GM12878 (cell line): ENCODE measurements at regions not wholly inside any gene's neighbourhood (a gene's known extent, or its start where the extent isn't known, plus 50 kb on each side); places are given as distances from the start of the nearest gene placed in this dataset.

Experiments
- CBX3 ChIP-seq: fragments of 200-600 bp; sonication (generic); IDR thresholded peaks from 2 replicates; pipeline ENCODE4 v1.6.1; 2016; ENCODE audit warnings: low read depth, borderline replicate concordance
- EP300 ChIP-seq, 2 experiments: fragments of 150-350 bp in 1 of 2; IDR thresholded peaks; 2 replicates each; pipeline ENCODE4 v1.6.1; 2011 to 2012; ENCODE audit warnings: low read depth in 2 of 2, low read length in 2 of 2, borderline replicate concordance in 1 of 2, improper control_type of control experiment in 1 of 2, inconsistent platforms in 1 of 2; ENCODE audit not compliant: control insufficient read depth in 1 of 2
- JUNB ChIP-seq: IDR thresholded peaks from 2 replicates; pipeline ENCODE4 v1.6.1; 2016; ENCODE audit warnings: antibody characterized with exemption, mild to moderate bottlenecking
- MTA2 ChIP-seq: fragments of 450-650 bp; IDR thresholded peaks from 2 replicates; pipeline ENCODE4 v1.6.1; 2016; ENCODE audit warnings: low read depth, mild to moderate bottlenecking, moderate library complexity
- MYB ChIP-seq: fragments of 150-350 bp; IDR thresholded peaks from 2 replicates; pipeline ENCODE4 v1.6.1; 2014; ENCODE audit warnings: mild to moderate bottlenecking, low read depth, low read length, borderline replicate concordance
- NBN ChIP-seq: fragments of 450-650 bp; IDR thresholded peaks from 2 replicates; pipeline ENCODE4 v1.6.1; 2016
- NFXL1 ChIP-seq: fragments of 450-650 bp; IDR thresholded peaks from 2 replicates; pipeline ENCODE4 v1.6.1; 2017; ENCODE audit warnings: antibody characterized with exemption, mild to moderate bottlenecking, borderline replicate concordance
- NKRF ChIP-seq: fragments of 450-650 bp; conservative IDR thresholded peaks from 2 replicates; pipeline ENCODE4 v1.6.1; 2017; ENCODE audit warnings: mild to moderate bottlenecking, moderate library complexity
- POLR2A ChIP-seq: IDR thresholded peaks from 2 replicates; pipeline ENCODE4 v1.6.1; 2011; ENCODE audit warnings: low read depth, mild to moderate bottlenecking, low read length
- SMC3 ChIP-seq: IDR thresholded peaks from 2 replicates; pipeline ENCODE4 v1.6.1; 2011; ENCODE audit warnings: low read length, improper control_type of control experiment, borderline replicate concordance
- TAF1 ChIP-seq: IDR thresholded peaks from 2 replicates; pipeline ENCODE4 v1.6.1; 2011; ENCODE audit warnings: mild to moderate bottlenecking, low read depth, low read length, borderline replicate concordance
- YBX1 ChIP-seq: fragments of 450-650 bp; IDR thresholded peaks from 2 replicates; pipeline ENCODE4 v1.6.1; 2016; ENCODE audit warnings: antibody characterized with exemption
- TF ChIP-seq, protein P1 (sequence below), 3 experiments: IDR thresholded peaks in 2 of 3; conservative IDR thresholded peaks in 1 of 3; 2 replicates each; pipeline ENCODE4 v1.5.1; 2011; ENCODE audit warnings: low read depth in 3 of 3, low read length in 3 of 3, mild to moderate bottlenecking in 3 of 3, control low read depth in 2 of 3, moderate library complexity in 2 of 3, inconsistent platforms in 1 of 3, mixed read lengths in 1 of 3; ENCODE audit not compliant: control insufficient read depth in 2 of 3, insufficient read depth in 1 of 3; ENCODE audit errors: extremely low read depth in 1 of 3
- TF ChIP-seq, protein P2 (sequence below): fragments of 450-650 bp; IDR thresholded peaks from 2 replicates; pipeline ENCODE4 v1.6.1; 2016; ENCODE audit warnings: mild to moderate bottlenecking

DNA sequence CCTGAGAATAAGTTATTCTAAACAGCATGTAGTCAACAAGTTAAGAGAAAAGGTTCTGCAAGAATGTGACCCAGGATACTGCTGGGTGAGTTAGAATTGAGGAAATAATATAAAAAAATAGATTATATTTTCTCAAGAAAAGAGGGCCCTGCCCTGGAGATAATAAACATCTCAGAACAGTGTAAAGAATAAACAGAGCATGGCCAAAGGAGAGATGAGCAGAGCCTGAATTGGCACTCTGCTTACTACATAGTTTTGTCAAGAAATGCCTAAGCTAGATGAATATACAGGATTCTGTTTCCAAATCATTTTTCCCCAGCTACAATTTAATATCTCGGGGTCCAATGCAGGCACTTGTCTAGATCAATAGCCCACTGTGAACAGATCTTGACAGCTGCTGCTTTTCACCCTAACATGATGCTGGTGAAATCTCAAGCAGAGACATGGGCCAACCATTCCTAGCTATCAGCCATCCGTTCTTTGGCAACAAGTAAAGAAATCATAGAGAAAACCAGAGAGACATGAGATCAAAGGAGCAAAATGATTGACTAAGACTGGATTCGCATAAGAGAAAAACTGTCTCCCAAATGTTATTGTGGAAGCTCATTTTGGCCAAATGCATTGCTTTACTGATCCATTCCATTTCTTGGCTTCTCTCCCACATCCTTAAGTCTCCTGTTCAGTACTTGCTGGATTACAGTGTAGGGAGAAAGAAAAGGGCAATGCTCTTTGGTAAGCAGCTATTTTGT lies 173.2 kb downstream of the PRELID2 start:
- no peak for TF ChIP-seq YBX1
- TF ChIP-seq, protein P1, sequence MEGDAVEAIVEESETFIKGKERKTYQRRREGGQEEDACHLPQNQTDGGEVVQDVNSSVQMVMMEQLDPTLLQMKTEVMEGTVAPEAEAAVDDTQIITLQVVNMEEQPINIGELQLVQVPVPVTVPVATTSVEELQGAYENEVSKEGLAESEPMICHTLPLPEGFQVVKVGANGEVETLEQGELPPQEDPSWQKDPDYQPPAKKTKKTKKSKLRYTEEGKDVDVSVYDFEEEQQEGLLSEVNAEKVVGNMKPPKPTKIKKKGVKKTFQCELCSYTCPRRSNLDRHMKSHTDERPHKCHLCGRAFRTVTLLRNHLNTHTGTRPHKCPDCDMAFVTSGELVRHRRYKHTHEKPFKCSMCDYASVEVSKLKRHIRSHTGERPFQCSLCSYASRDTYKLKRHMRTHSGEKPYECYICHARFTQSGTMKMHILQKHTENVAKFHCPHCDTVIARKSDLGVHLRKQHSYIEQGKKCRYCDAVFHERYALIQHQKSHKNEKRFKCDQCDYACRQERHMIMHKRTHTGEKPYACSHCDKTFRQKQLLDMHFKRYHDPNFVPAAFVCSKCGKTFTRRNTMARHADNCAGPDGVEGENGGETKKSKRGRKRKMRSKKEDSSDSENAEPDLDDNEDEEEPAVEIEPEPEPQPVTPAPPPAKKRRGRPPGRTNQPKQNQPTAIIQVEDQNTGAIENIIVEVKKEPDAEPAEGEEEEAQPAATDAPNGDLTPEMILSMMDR (IDR thresholded peaks at IDR 0.05 in 2 of 3, conservative IDR thresholded peaks at IDR 0.05 in 1 of 3; ENCODE audit: control insufficient read depth in 2 of 3, extremely low read depth in 1 of 3, insufficient read depth in 1 of 3, low read depth in 3 of 3, low read length in 3 of 3): no peak
- TF ChIP-seq MYB: no peak
- no peak for TF ChIP-seq JUNB
- no peak for TF ChIP-seq TAF1
- no peak for TF ChIP-seq MTA2
- no peak for TF ChIP-seq NKRF
- no peak for TF ChIP-seq POLR2A
- no peak for TF ChIP-seq SMC3
- no peak for TF ChIP-seq EP300 (IDR thresholded peaks at IDR 0.05; ENCODE audit: borderline replicate concordance in 1 of 2, control insufficient read depth in 1 of 2, low read depth in 2 of 2, low read length in 2 of 2)
- TF ChIP-seq CBX3: no peak
- TF ChIP-seq, protein P2, sequence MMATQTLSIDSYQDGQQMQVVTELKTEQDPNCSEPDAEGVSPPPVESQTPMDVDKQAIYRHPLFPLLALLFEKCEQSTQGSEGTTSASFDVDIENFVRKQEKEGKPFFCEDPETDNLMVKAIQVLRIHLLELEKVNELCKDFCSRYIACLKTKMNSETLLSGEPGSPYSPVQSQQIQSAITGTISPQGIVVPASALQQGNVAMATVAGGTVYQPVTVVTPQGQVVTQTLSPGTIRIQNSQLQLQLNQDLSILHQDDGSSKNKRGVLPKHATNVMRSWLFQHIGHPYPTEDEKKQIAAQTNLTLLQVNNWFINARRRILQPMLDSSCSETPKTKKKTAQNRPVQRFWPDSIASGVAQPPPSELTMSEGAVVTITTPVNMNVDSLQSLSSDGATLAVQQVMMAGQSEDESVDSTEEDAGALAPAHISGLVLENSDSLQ: no peak
- TF ChIP-seq NBN: no peak
- TF ChIP-seq NFXL1: no peak
